T-helper 2 cell (primary cell): ENCODE measurements at regions not wholly inside any gene's neighbourhood (a gene's known extent, or its start where the extent isn't known, plus 50 kb on each side); places are given as distances from the start of the nearest gene placed in this dataset.
A peak's percentile ranks its signal among the peaks of the same experiment; 100 is the strongest.
"Not testable (repeated sequence)": the region's sequence is repeated elsewhere in the genome, so short reads cannot be mapped to it uniquely, and the experiment has no call there.

ENCODE experiments used
- DNase-seq, 5 experiments: peaks; one replicate each; pipeline versions ENCODE4 v3.0.0 to v3.0.0-alpha.2; 2012 to 2022

- no peak for DNase-seq
Measured at GRCh38 chr14:88985654-88986053, 161.2 kb downstream of the TTC8 start.

- DNase-seq: no peak
Measured at GRCh38 chr14:88986146-88986841, 161.8 kb downstream of the TTC8 start.

- DNase-seq: not testable (repeated sequence)
Measured at GRCh38 chr14:88986908-88987307, 162.5 kb downstream of the TTC8 start.

DNA sequence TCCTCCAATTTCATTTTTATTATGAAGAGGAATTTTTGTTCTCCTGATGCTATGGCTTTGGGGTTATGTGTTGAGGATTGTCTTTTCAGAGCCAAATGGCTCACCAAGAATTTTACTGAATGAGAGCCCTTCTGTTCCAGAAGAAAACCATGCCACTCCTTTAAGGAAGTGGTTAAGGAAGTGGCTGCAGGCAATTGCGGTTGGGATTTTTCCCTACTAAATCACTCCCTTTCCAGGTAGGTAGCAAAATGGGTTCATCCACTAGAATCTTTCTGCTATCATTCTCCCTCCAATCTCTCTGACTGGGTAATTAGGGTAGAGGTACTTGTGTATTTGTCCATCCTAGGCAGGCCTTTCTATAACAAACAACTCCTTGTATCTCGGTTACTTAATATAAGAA is 163.1 kb downstream of the TTC8 start:
- DNase-seq: no peak

- DNase-seq: no peak
Measured at GRCh38 chr14:88989911-88990310, 165.5 kb downstream of the TTC8 start.

DNA sequence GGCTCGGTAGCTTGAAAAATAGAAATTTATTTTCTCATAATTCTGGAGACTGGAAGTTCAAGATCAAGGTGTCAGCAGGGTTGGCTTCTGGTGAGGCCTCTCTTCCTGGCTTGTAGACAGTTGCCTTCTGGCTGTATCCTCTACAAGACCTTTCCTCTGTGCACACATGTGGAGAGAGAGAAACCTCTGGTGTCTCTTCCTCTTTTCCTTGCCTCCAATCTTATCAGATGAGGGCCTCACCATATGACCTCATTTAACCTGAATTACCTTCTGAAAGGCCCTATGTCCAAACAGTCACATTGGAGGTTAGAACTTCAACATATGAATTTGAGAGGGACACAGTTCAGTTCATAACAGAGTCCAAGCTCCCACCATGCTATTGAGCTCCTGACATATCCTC is 166.4 kb downstream of the TTC8 start:
- no peak for DNase-seq

- DNase-seq: no peak
Measured at GRCh38 chr14:88992011-88992410, 167.6 kb downstream of the TTC8 start.

DNA sequence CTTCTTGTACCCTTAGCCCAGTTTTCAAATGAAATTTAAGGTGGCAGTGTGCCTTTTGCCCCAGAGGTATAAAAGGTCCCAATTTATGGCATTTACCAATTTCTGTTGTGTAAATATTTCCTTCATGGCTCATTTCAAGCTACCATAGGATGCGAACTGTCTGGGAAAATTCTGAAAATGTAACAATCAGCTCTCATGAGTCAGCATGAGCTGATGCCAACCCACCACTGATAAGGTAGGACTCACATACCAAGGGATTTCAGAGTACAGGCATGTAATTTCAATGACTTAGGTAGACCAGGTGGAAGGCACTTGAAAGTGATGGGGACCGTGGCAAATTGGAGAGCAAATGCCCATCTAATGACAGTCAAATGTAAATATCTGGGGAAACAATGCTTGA is 169.5 kb downstream of the TTC8 start:
- DNase-seq: no peak

DNA sequence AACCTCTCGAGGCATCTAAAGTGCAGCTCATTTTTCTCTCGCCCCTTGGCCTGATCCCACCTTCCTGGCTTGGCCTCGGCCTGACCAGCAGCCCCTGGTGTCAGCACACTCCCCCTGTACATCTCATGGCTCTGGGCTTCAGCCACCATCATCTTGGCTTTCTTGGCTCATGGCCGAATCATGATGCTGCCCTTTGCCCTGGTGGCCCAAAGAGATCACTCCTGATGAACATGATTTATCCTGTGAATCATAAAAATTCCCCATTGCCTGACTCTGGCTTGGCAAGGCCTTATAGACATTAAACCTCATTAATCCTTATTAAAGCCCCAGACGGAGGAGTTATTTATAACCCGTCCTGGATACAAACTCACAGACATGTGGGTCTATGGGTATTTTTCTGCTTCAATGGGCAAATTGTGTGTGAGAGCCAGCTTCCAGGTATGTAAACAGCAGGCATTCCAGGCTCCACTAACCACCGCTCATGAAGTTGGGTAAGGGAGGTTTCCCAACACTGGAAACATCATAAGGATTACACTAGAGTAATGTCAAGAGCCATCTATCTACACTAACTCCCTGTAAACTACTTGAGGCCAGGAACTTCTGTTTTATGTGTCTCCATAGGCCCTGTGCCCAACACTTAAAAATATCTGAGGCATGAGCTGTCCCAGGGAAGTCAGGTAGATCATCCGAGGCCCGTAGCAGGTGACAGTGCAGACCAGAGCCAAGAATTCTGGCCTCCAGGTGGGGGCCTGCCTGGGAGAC is 171.2 kb downstream of the TTC8 start:
- no peak for DNase-seq

DNA sequence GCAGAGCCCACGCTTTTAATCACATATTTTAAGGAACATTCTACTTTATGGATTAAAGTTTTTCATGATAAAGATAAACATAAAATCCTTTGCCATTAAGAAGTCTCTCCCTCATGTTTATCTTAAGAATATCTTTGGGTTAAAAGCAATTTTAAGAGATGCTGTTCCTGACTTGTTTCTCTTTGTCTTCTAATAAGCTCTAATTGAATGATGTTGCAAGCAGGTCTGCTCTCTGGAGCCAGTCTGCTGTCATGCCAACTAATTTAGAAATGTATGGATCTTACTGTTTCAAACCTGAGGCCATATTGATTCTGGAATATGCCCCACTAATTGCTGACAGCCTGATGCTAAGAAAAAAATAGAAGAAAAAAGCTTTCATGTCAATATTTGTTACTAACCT is 173.6 kb downstream of the TTC8 start:
- no peak for DNase-seq

DNA sequence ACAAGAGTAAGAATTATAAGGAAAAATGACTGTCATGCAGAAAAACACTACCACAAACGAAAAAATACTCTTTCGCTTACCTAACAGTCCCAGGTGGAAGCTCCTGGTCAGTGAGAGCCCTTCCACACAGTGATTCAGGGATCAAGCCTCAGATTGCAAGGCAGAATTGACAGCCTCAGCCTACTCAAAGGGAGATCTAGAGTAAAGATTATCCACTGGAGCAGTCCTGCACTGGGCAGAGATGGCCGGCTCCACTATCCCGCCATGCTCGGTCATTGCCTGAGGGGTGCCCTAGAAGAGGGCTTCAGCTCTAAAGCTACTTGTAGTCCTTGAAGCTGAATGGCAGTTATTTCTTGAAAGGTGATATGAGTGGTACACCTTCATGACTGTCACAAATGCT is 174.7 kb downstream of the TTC8 start:
- DNase-seq: no peak

DNA sequence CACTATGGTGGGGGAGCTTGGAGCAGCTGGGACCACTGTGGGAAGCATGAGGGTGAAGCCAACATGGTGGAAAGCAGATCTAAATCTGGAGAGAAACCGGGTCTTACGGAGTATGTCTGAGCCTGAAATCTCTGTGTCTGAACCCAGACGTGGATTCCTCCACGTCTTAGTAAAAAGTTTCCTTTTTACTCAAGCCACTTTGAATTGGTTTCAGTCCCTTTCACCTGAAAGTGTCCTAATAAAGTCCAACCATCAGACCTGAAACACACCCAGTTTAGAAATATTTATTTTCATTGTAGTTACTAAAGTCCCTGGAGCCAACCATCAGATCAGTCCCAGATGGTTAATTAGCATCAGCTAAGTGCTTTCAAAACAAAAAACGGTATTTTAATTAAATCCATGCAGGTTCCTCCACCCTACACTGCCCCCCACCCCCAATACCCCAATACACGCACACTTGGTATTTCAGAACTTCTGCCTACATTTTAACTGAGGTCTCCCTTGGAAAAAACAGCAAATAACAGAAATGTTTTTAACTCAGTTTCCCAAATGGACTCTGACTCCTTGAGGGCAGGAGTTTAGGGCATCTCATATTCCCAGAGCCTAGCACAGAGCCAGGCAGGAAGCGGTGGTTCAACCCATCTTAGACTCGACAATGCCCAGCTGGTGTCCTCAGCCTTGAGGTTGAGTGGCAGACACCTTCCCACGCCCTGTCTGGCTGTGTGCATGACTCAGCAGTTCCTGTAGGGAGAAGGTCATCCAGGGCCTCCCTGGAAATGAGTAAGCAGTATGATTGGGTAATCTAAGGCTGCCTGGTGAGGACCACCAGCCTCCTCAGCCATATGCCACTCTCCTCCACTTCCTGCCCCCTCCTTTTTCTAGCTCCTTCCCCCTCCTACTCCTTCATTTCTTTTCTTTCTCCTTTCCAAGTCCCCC is 175.8 kb downstream of the TTC8 start:
- DNase-seq: no peak

GRCh38 chr14:89004166-89004565 is 179.7 kb downstream of the TTC8 start:
- DNase-seq: no peak

DNA sequence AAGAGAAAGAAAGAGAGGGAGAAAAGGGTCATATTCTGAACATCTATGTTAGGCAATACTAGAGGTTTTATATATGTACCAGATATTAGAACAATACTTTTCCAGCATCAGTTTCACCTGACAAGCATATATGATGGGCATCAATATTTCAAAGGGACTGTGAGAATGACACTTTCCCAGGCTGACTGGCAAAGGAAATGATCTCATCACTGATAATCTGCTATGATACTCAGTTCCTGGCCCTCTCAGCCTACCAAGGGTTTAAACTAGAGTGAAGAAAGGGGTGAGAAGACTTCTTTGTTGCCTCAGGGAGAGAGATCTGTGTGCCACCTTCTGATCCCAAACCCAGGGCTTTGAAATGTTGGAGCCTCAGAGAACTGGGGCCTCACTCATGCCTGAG is 183.5 kb downstream of the TTC8 start:
- no peak for DNase-seq

DNA sequence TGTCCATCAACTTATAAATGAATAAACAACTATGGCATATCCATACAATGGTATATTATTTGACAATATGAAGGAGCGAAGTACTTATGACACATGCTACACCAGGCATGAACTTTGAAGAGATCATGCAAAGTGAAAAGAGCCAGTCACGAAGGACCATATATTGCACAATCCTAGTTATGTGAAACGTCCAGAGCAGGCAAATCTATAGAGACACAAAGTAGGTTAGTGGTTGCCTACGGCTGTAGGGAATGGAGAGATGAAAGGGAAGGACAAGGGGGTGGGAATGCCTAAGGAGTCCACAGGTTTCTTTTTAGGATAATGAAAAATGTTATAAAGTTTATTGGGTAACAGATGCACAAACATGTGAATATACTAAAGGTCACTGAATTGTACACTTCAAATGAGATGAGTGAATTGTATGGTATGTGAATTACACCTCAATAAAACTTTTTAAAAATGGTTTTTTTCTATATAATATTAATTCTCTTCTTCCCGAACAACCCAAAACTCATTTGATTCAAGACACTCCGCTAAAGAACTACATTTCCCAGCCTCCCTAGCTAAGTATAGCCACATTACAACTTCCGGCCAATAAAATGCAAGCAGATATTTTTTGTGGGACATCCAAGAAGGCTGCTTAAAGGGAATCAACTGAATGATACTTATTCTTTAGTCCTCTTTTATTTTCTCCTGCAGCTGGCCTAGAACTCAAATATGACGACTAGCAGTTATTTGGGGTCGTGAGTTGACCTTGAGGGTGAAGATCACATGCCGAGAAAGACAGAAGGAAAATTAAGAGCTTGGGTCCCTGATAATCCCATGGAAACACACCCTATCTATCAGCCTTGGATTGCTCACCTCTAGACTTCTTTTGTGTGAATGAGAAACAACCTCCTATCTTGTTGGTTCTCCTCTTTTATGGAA is 187.2 kb downstream of the TTC8 start:
- DNase-seq: no peak

DNA sequence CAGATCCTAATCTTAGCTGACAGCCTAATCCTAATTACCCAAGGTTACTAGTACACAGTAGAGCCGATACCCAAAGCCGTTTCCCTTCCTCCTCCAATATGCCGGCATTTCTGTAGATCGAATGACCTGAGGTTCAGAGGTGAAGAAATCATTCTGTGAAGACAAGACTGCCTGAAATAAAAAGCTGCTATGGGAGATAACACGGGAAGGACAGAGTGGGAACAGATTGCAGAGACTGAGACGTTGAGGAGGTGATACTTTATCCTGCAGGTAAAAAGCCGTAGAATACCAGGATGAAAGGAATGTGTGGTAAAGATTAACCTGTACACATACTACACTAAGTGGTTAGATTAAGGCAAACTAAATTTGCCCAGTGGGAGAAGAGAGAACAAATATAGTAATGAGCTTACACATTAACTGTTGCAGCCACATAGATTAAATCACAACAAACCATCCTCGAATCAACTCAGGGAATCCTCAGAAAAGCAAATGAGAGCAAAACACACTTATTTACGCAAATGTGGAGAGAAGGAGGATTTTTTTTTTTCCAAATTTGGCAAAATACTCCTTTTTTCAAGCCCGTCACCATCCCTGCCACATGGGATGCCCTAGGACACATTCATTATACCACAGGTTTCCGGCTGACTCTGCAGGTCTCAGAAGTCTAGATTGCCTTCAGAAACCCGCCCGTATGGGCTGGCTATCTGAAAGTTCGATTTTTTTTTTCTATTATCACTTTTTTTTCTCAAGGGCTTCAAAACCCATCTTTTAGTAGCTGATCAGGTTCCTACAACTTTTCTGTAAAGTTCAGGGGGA is 188.0 kb downstream of the TTC8 start:
- DNase-seq: no peak

GRCh38 chr14:89013098-89013504 is 188.7 kb downstream of the TTC8 start:
- DNase-seq: peak in 1 of 5 experiments; percentile 10

- no peak for DNase-seq
Measured at GRCh38 chr14:89013698-89014568, 189.5 kb downstream of the TTC8 start.

- no peak for DNase-seq
Measured at GRCh38 chr14:89014569-89014850, 190.1 kb downstream of the TTC8 start.

DNA sequence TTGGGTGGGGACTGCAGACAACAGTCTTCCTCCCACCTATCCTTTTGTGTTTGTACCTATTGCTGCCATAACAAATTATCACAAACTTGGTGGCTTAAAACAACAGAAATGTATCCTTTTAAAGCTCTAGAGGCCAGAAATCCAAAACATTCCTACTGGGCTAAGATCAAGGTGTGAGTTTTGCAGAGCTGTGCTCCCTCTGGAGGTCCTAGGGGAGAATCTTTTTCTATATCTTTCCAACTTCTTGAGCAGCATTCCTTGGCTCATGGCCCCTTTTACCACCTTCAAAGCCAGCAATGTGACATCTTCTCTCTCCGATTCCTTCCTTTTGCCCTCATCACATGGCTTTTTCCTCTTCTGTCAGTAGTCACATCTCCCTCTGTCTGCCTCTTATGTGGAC is 190.6 kb downstream of the TTC8 start:
- DNase-seq: no peak

- DNase-seq: no peak
Measured at GRCh38 chr14:89017417-89017816, 193.0 kb downstream of the TTC8 start.
